H1 (cell line): ENCODE measurements at regions not wholly inside any gene's neighbourhood (a gene's known extent, or its start where the extent isn't known, plus 50 kb on each side); places are given as distances from the start of the nearest gene placed in this dataset.

Experiments used
- CTCF ChIA-PET: fragments of 300-600 bp; sonication (Branson Sonifier 250); formaldehyde crosslinking; loops from one replicate; lab custom pipeline; 2021; ENCODE audit not compliant: partially characterized antibody; lab: Charles Lee
- POLR2A ChIA-PET: fragments of 300-600 bp; sonication (Branson Sonifier 250); formaldehyde crosslinking; loops from one replicate; lab custom pipeline; 2021; ENCODE audit warnings: inconsistent platforms; ENCODE audit not compliant: partially characterized antibody; lab: Charles Lee
- DNase-seq, 2 experiments: peaks; one replicate each; pipeline versions ENCODE4 v3.0.0 to v3.0.0-alpha.2; 2010 to 2022; ENCODE audit warnings: low spot score in 2 of 2, low read depth in 1 of 2, mixed read lengths in 1 of 2
- FAIRE-seq: peaks from 2 replicates; lab custom pipeline; 2011; peaks lifted over from hg19 to GRCh38; lab: Jason Lieb, UNC
- H2AFZ ChIP-seq: 2 replicates; pipeline ENCODE4 v1.8.1; 2012; ENCODE audit warnings: low read length, inconsistent platforms
- H2AK5ac ChIP-seq: 2 replicates; pipeline ENCODE4 v1.6.1; 2013; ENCODE audit warnings: low read depth, low read length
- H2BK120ac ChIP-seq: replicated peaks from 2 replicates; pipeline ENCODE3; 2013; ENCODE audit warnings: low read depth, low read length, inconsistent platforms
- H2BK12ac ChIP-seq: 2 replicates; pipeline ENCODE4 v1.6.1; 2013; ENCODE audit warnings: low read depth, low read length
- H2BK15ac ChIP-seq: 2 replicates; pipeline ENCODE4 v1.6.1; 2013; ENCODE audit warnings: low read length
- H2BK20ac ChIP-seq: 2 replicates; pipeline ENCODE4 v1.6.1; 2013; ENCODE audit warnings: low read length
- H2BK5ac ChIP-seq: 2 replicates; pipeline ENCODE4 v1.6.1; 2013; ENCODE audit warnings: low read depth, low read length
- H3K14ac ChIP-seq: 2 replicates; pipeline ENCODE4 v1.6.1; 2013; ENCODE audit warnings: inconsistent platforms; ENCODE audit not compliant: insufficient read length
- H3K18ac ChIP-seq: 2 replicates; pipeline ENCODE4 v1.6.1; 2013; ENCODE audit warnings: low read length; ENCODE audit errors: extremely low read depth
- H3K23ac ChIP-seq: 2 replicates; pipeline ENCODE4 v1.6.1; 2013; ENCODE audit warnings: inconsistent platforms; ENCODE audit not compliant: insufficient read length
- H3K23me2 ChIP-seq: 2 replicates; pipeline ENCODE4 v1.6.1; 2013; ENCODE audit warnings: low read depth, low read length
- H3K27ac ChIP-seq: 2 replicates; pipeline ENCODE4 v1.6.1; 2011; ENCODE audit warnings: low read depth, low read length, inconsistent platforms
- H3K27me3 ChIP-seq, 4 experiments: replicated peaks in 1 of 4; 1 replicate in 1 of 4; 2 replicates in 3 of 4; pipeline versions ENCODE4 v1.6.1 to v1.8.1; 2011 to 2013; ENCODE audit warnings: low read length in 3 of 4, mild to moderate bottlenecking in 3 of 4, inconsistent platforms in 2 of 4, mixed read lengths in 2 of 4, moderate library complexity in 1 of 4; ENCODE audit not compliant: control insufficient read depth in 3 of 4, insufficient read depth in 3 of 4; ENCODE audit errors: extremely low read depth in 1 of 4
- H3K36me3 ChIP-seq, 4 experiments: 2 replicates each; pipeline versions ENCODE4 v1.6.1 to v1.8.1; 2011 to 2013; ENCODE audit warnings: mild to moderate bottlenecking in 4 of 4, low read length in 3 of 4, moderate library complexity in 2 of 4, control low read depth in 1 of 4, inconsistent platforms in 1 of 4; ENCODE audit not compliant: insufficient read depth in 4 of 4, control insufficient read depth in 2 of 4
- H3K4ac ChIP-seq: replicated peaks from 2 replicates; pipeline ENCODE3; 2013; ENCODE audit warnings: low read length, low read depth, mixed read lengths, inconsistent platforms; ENCODE audit not compliant: insufficient read length
- H3K4me1 ChIP-seq, 4 experiments: replicated peaks in 1 of 4; 1 replicate in 1 of 4; 2 replicates in 3 of 4; pipeline versions ENCODE4 v1.6.1 to v1.8.1; 2011 to 2013; ENCODE audit warnings: low read length in 3 of 4, inconsistent platforms in 2 of 4, mixed read lengths in 1 of 4; ENCODE audit not compliant: insufficient read depth in 4 of 4, control insufficient read depth in 3 of 4
- H3K4me2 ChIP-seq, 2 experiments: 2 replicates each; pipeline versions ENCODE4 v1.6.1 to v1.8.1; 2011 to 2013; ENCODE audit warnings: low read depth in 2 of 2, low read length in 2 of 2, control low read depth in 1 of 2, inconsistent platforms in 1 of 2, mild to moderate bottlenecking in 1 of 2; ENCODE audit not compliant: insufficient read depth in 1 of 2
- H3K4me3 ChIP-seq, 4 experiments: fragments of 200-600, 300-600 bp in 1 of 4; sonication (generic), shearing (Covaris generic), sonication (Bioruptor Twin) in 1 of 4; 2 replicates each; pipeline versions ENCODE4 v1.5.1 to v1.8.1; 2011 to 2016; ENCODE audit warnings: low read length in 4 of 4, low read depth in 3 of 4, control low read depth in 2 of 4, inconsistent platforms in 2 of 4, mild to moderate bottlenecking in 2 of 4, mixed read lengths in 1 of 4, moderate library complexity in 1 of 4; ENCODE audit not compliant: insufficient read depth in 2 of 4; ENCODE audit errors: extremely low read depth in 1 of 4
- H3K56ac ChIP-seq: replicated peaks from 2 replicates; pipeline ENCODE3; 2013; ENCODE audit warnings: low read depth, mild to moderate bottlenecking, mixed read lengths, low read length, inconsistent platforms; ENCODE audit not compliant: insufficient read length
- H3K79me1 ChIP-seq: 2 replicates; pipeline ENCODE4 v1.6.1; 2013; ENCODE audit warnings: low read depth, low read length, control low read depth
- H3K79me2 ChIP-seq, 2 experiments: 2 replicates each; pipeline versions ENCODE4 v1.6.1 to v1.8.1; 2012 to 2013; ENCODE audit warnings: low read length in 2 of 2, mild to moderate bottlenecking in 2 of 2, inconsistent platforms in 1 of 2; ENCODE audit not compliant: insufficient read depth in 2 of 2, control insufficient read depth in 1 of 2
- H3K9ac ChIP-seq, 4 experiments: replicated peaks in 1 of 4; 1 replicate in 1 of 4; 2 replicates in 3 of 4; pipeline versions ENCODE4 v1.6.1 to v1.8.1; 2011 to 2013; ENCODE audit warnings: low read depth in 3 of 4, low read length in 3 of 4, control low read depth in 2 of 4, mild to moderate bottlenecking in 2 of 4, moderate library complexity in 2 of 4, inconsistent platforms in 1 of 4; ENCODE audit errors: extremely low read depth in 1 of 4
- H3K9me3 ChIP-seq, 2 experiments: 2 replicates each; pipeline versions ENCODE4 v1.6.1 to v1.8.1; 2012 to 2013; ENCODE audit warnings: mild to moderate bottlenecking in 2 of 2, moderate library complexity in 2 of 2, control low read depth in 1 of 2, inconsistent platforms in 1 of 2, low read depth in 1 of 2, low read length in 1 of 2, mixed read lengths in 1 of 2; ENCODE audit not compliant: insufficient read depth in 2 of 2
- H4K20me1 ChIP-seq, 2 experiments: replicated peaks in 1 of 2; 2 replicates each; pipeline versions ENCODE3 to v1.8.1; 2011 to 2013; ENCODE audit warnings: inconsistent platforms in 2 of 2, low read length in 2 of 2, mild to moderate bottlenecking in 1 of 2; ENCODE audit not compliant: insufficient read depth in 2 of 2, control insufficient read depth in 1 of 2
- H4K5ac ChIP-seq: 2 replicates; pipeline ENCODE4 v1.6.1; 2013; ENCODE audit warnings: low read length, low read depth, mixed read lengths, inconsistent platforms; ENCODE audit not compliant: insufficient read length
- H4K8ac ChIP-seq: 2 replicates; pipeline ENCODE4 v1.8.0; 2013; ENCODE audit warnings: mild to moderate bottlenecking, moderate library complexity, low read length, inconsistent platforms; ENCODE audit not compliant: insufficient read depth; ENCODE audit errors: extremely low read depth
- H4K91ac ChIP-seq: replicated peaks from 2 replicates; pipeline ENCODE3; 2013; ENCODE audit warnings: low read length, mixed read lengths, inconsistent platforms; ENCODE audit not compliant: insufficient read length
- BCL11A ChIP-seq, 2 experiments: IDR thresholded peaks; one replicate each; pipeline ENCODE4 v1.6.1; 2011; ENCODE audit warnings: low read depth in 2 of 2, low read length in 2 of 2, mild to moderate bottlenecking in 2 of 2
- CTCF ChIP-seq, 3 experiments: IDR thresholded peaks; 1 replicate in 2 of 3; 2 replicates in 1 of 3; pipeline versions ENCODE4 v1.5.1 to v1.6.1; 2011; ENCODE audit warnings: low read length in 3 of 3, mild to moderate bottlenecking in 3 of 3, inconsistent platforms in 2 of 3, low read depth in 1 of 3, moderate library complexity in 1 of 3; ENCODE audit not compliant: insufficient read depth in 1 of 3; ENCODE audit errors: control extremely low read depth in 1 of 3
- EP300 ChIP-seq, 2 experiments: IDR thresholded peaks; 1 replicate in 1 of 2; 2 replicates in 1 of 2; pipeline ENCODE4 v1.6.1; 2011 to 2012; ENCODE audit warnings: low read depth in 2 of 2, low read length in 2 of 2, mild to moderate bottlenecking in 2 of 2, borderline replicate concordance in 1 of 2, inconsistent platforms in 1 of 2, moderate library complexity in 1 of 2
- KDM5A ChIP-seq: fragments of 200-600 bp; IDR thresholded peaks from 2 replicates; pipeline ENCODE4 v1.7.1; 2012; ENCODE audit warnings: mild to moderate bottlenecking, low read length, inconsistent platforms, mixed read lengths
- MAFK ChIP-seq: IDR thresholded peaks from 2 replicates; pipeline ENCODE4 v1.6.1; 2012; ENCODE audit warnings: low read depth, mild to moderate bottlenecking, improper control_type of control experiment, low read length
- RBBP5 ChIP-seq: IDR thresholded peaks from 2 replicates; pipeline ENCODE4 v1.7.1; 2012; ENCODE audit warnings: low read depth, mild to moderate bottlenecking, inconsistent platforms, low read length, moderate library complexity, borderline replicate concordance
- WGBS, 2 experiments: shearing (Covaris generic) in 1 of 2; methylation state at CpG; one replicate each; pipeline versions ENCODE4 v1.1.6 to v1.1.7; 2013 to 2015; ENCODE audit warnings: low lambda C conversion rate in 2 of 2, mixed read lengths in 2 of 2, inconsistent platforms in 1 of 2, low coverage in 1 of 2, missing lambda C conversion rate in 1 of 2; ENCODE audit not compliant: insufficient replicate concordance in 2 of 2, insufficient coverage in 1 of 2, insufficient read length in 1 of 2; ENCODE audit errors: extremely low coverage in 1 of 2, missing lambda C conversion rate in 1 of 2; 5-methylcytosine and 5-hydroxymethylcytosine counted together

- H3K79me2 ChIP-seq, result no peaks in the 10 kb centered on the region
- DNase-seq (no peak), FAIRE-seq (no peak)
- no peak overlapping the region for H3K4me3 ChIP-seq
- no peak overlapping the region for H3K27ac ChIP-seq
- no peak overlapping the region for H4K8ac ChIP-seq
- H3K9me3 ChIP-seq, result no peaks in the 10 kb centered on the region
- H4K91ac ChIP-seq, result no peak overlapping the region
- CTCF ChIA-PET, result no interaction called here
- no peak overlapping the region for H3K4me2 ChIP-seq
- H3K27me3 ChIP-seq, result no peaks in the 10 kb centered on the region
- no peaks in the 10 kb centered on the region for H3K79me1 ChIP-seq
- WGBS, 2 experiments, result 90% methylated on average over 4 of the region's 4 CpGs; no CpG with 5 or more reads in 1 of the 2 experiments
- H2BK12ac ChIP-seq, result no peak overlapping the region
- no peak overlapping the region for H2BK20ac ChIP-seq
- H2BK15ac ChIP-seq, result no peak overlapping the region
- H3K23me2 ChIP-seq, result no peaks in the 10 kb centered on the region
- no peak overlapping the region for H3K14ac ChIP-seq
- no peak overlapping the region for H2AK5ac ChIP-seq
- H3K9ac ChIP-seq, result no peak overlapping the region
- TF ChIP-seq CTCF (IDR thresholded peaks at IDR 0.05; ENCODE audit: control extremely low read depth in 1 of 3, insufficient read depth in 1 of 3, low read depth in 1 of 3, low read length in 3 of 3) (no peak), BCL11A (IDR thresholded peaks at IDR 0.05; ENCODE audit: low read depth in 2 of 2, low read length in 2 of 2) (no peak), RBBP5 (no peak), KDM5A (no peak), MAFK (no peak), EP300 (IDR thresholded peaks at IDR 0.05; ENCODE audit: borderline replicate concordance in 1 of 2, low read depth in 2 of 2, low read length in 2 of 2) (no peak)
- TF ChIP-seq, all 59 proteins: peak for 0
- H3K4ac ChIP-seq, result no peak overlapping the region
- no peak overlapping the region for H2BK120ac ChIP-seq
- no peak overlapping the region for H3K18ac ChIP-seq
- H3K23ac ChIP-seq, result no peak overlapping the region
- H4K5ac ChIP-seq, result no peak overlapping the region
- no peaks in the 10 kb centered on the region; a peak in 1 of 7 replicates for H3K4me1 ChIP-seq
- H2BK5ac ChIP-seq, result no peak overlapping the region
- no peaks in the 10 kb centered on the region for H3K36me3 ChIP-seq
- POLR2A ChIA-PET, result no interaction called here
- no peak overlapping the region for H2AFZ ChIP-seq
- no peak overlapping the region for H3K56ac ChIP-seq
- no peaks in the 10 kb centered on the region for H4K20me1 ChIP-seq
Measured at GRCh38 chr4:181588733-181589302, 654.4 kb upstream of the TENM3 start.
